ENCODE measurements at regions not wholly inside any gene's neighbourhood (a gene's known extent, or its start where the extent isn't known, plus 50 kb on each side); places are given as distances from the start of the nearest gene placed in this dataset.
"Not testable (repeated sequence)": the region's sequence is repeated elsewhere in the genome, so short reads cannot be mapped to it uniquely, and the experiment has no call there.

- no peak for DNase-seq
Measured at GRCh38 chr9:106731910-106732309, 131.1 kb upstream of the ZNF462 start.

GRCh38 chr9:106733828-106734380, 129.1 kb upstream of the ZNF462 start:
- no peak for DNase-seq

- no peak for DNase-seq
Measured at GRCh38 chr9:106737516-106737915, 125.5 kb upstream of the ZNF462 start.

- no peak for DNase-seq
Measured at GRCh38 chr9:106738109-106738508, 124.9 kb upstream of the ZNF462 start.

- no peak for DNase-seq
Measured at GRCh38 chr9:106745457-106745856, 117.5 kb upstream of the ZNF462 start.

GRCh38 chr9:106745876-106746275, 117.1 kb upstream of the ZNF462 start:
- no peak for DNase-seq

- DNase-seq: no peak
Measured at GRCh38 chr9:106751681-106752080, 111.3 kb upstream of the ZNF462 start.

GRCh38 chr9:106752581-106752980, 110.4 kb upstream of the ZNF462 start:
- DNase-seq: no peak

- no peak for DNase-seq
Measured at GRCh38 chr9:106753155-106753671, 109.8 kb upstream of the ZNF462 start.

GRCh38 chr9:106755736-106756135, 107.2 kb upstream of the ZNF462 start:
- DNase-seq: no peak

- no peak for DNase-seq
Measured at GRCh38 chr9:106757514-106757913, 105.5 kb upstream of the ZNF462 start.

GRCh38 chr9:106758911-106759310, 104.1 kb upstream of the ZNF462 start:
- no peak for DNase-seq

- DNase-seq: no peak
Measured at GRCh38 chr9:106761493-106761892, 101.5 kb upstream of the ZNF462 start.

GRCh38 chr9:106766616-106767015, 96.3 kb upstream of the ZNF462 start:
- no peak for DNase-seq

GRCh38 chr9:106769331-106769730, 93.6 kb upstream of the ZNF462 start:
- no peak for DNase-seq

GRCh38 chr9:106771608-106772007, 91.4 kb upstream of the ZNF462 start:
- no peak for DNase-seq

GRCh38 chr9:106772523-106773290, 90.3 kb upstream of the ZNF462 start:
- DNase-seq: no peak

GRCh38 chr9:106773750-106774149, 89.2 kb upstream of the ZNF462 start:
- no peak for DNase-seq

GRCh38 chr9:106775960-106776359, 87.0 kb upstream of the ZNF462 start:
- no peak for DNase-seq

- DNase-seq: no peak
Measured at GRCh38 chr9:106779796-106780195, 83.2 kb upstream of the ZNF462 start.

- DNase-seq: no peak
Measured at GRCh38 chr9:106783121-106783520, 79.8 kb upstream of the ZNF462 start.

- no peak for DNase-seq
Measured at GRCh38 chr9:106784076-106784475, 78.9 kb upstream of the ZNF462 start.

- DNase-seq: no peak
Measured at GRCh38 chr9:106785200-106785599, 77.8 kb upstream of the ZNF462 start.

- DNase-seq: not testable (repeated sequence)
Measured at GRCh38 chr9:106788021-106788420, 74.9 kb upstream of the ZNF462 start.

- no peak for DNase-seq
Measured at GRCh38 chr9:106795031-106795430, 67.9 kb upstream of the ZNF462 start.

Data from activated CD8-positive, alpha-beta memory T cell treated with anti-CD3 and anti-CD28 coated beads for 24 hours (primary cell).